Fibroblast of the conjunctiva (primary cell): ENCODE measurements at regions not wholly inside any gene's neighbourhood (a gene's known extent, or its start where the extent isn't known, plus 50 kb on each side); places are given as distances from the start of the nearest gene placed in this dataset.
A peak's percentile ranks its signal among the peaks of the same experiment; 100 is the strongest.

Source experiments
- DNase-seq: peaks from one replicate; pipeline ENCODE4 v3.0.0-alpha.2; 2010; ENCODE audit warnings: low read depth

- no peak for DNase-seq
Measured at GRCh38 chr15:58235961-58236360, 97.8 kb downstream of the AQP9 start.

GRCh38 chr15:58240191-58240932 lies 102.2 kb downstream of the AQP9 start:
- no peak for DNase-seq

DNA sequence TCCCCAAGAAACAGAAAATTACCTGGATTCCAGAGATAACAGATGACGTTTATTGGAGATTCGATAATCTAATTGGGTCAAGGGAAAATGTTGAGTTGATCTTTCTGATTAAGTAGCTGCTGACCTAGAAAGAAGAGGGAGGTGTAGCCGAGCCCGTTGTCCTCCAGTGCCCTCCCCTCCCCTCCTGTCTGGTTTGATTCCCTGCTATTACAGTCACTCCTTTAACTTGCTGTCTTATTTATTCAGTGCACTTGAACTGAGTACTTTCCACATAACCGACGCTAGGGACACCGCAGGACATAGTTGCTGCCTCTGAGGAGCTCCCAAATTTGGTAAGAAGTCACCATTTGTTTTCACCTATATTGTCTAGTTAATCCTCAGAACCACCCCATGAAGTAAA lies 103.7 kb downstream of the AQP9 start:
- DNase-seq: no peak

DNA sequence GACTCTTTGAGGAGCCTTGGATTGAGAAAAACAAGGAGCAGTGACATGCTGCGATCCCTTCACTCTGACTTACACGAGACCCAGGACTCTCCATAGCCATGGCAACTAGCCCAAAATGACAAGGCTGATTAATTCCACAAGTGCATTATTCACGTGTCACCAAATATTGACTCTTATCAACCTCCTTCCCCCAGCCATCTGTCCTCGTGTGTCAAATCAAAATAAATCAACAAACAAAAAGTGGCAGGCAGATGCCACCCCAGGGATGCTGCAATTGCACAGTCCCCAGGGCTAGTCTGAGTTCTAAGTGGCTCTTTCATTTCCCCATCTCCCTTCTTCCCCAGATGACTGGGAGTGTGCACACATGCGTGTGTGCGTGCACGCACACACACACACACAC lies 104.9 kb downstream of the AQP9 start:
- no peak for DNase-seq

DNA sequence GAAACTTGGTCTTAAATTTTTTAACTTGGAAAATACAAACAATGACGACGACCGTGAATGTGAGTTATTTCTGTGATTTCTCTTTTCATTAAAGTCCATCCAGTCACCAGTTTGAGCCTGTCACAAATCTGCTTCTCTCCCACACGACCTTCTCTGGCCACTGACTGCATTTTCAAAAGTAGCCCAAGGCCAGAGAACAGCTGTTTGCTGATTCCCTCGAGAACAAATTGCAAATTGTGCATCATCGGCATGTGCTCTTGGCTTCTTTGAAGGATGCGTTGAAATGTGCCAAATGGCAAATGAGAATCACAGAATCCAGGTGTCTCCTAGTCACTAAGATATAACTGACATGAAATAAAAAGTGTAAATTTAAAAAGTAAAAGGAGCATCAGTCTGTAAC lies 106.4 kb downstream of the AQP9 start:
- DNase-seq: no peak

DNA sequence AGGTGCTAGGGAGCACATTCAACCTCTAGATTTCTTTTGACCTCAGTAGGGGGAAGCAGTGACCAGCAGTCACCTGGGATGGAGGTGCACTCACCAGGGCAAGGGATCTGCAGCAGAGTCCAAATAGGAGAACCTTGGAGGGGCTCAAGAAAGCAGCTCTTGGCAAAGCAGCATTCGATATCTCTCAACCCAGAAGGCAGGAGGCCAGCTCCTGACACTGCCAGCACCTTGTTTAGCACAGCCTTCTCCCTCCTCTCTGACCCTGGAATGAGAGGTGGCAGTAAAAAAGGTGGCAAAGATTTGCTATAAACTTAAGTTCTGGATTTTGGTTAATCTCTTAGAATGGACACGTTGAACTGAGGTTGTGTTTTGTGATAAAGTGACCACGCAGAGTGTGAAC lies 107.9 kb downstream of the AQP9 start:
- DNase-seq: no peak

GRCh38 chr15:58247855-58248842 lies 110.0 kb downstream of the AQP9 start:
- peak; percentile 20 for DNase-seq

- DNase-seq: no peak
Measured at GRCh38 chr15:58249646-58250312, 111.6 kb downstream of the AQP9 start.

DNA sequence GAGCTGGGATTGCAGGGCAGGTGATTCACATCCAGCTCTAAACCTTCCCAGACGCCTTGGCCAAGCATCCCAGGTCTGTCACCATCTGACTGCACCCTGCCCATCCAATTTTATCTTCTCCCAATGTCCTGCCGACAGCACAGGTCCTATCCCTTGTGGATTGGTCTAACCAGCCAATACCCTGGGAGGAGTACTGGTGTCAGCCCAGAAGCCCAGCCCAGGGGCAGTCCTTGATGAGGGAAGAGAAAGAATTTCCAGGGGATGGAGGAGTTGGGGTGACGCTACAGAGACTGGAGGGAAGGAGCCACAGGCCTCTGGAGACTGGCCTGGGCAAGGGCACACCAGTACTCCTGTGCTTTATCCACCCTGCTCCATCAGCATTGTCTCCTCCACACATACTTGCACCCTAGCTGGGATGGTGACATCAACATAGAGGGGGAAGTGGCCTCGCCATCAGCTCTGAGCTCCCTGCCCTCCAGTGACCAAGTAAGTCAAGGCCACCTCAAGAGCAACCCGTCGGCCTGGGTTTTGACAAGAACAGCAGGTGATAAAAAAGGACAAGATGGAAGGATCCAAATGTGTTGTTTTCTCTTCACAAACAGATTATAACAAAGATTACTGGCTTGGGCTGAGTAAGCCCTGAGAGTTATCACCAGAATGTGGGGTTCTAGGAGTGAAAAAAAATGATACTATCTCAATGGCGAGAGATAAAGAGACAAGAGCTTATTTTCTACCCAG lies 114.6 kb downstream of the AQP9 start:
- DNase-seq: no peak

- DNase-seq: no peak
Measured at GRCh38 chr15:58257776-58258325, 119.7 kb downstream of the AQP9 start.

DNA sequence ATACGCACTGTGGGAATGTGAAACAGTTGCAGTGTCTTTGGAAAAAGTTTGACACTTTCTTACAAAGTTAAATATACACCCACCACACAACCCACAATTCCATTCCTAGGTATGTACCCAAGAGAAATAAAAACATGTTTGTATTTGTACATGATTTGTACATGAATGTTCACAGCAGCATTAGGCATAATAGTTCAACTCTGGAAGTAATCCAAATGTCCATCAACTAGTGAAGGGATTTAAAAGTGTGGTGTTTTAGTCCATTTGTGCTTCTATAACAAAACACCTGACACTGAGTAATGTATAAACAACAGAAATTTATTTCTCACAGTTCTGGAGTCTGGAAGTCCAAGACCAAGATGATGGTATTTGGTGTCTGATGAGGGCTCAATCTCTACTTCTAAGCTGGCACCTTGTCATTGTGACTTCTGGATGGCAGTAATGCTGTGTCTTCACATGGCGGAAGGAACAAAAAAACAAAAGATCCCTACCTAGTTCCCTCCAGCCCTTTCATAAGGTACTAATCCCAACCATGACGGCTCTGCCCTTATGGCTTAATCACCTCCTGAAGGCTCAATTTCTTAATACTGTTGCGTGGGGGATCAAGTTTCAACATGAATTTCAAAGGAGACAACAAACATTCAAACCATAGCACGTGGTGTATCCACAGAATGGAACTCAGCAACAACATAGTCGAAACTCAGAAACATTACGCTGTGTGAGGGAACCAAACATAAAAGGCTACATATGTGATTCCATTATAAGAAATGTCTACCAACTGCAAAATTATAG lies 120.5 kb downstream of the AQP9 start:
- no peak for DNase-seq

- DNase-seq: no peak
Measured at GRCh38 chr15:58260205-58260724, 122.1 kb downstream of the AQP9 start.

DNA sequence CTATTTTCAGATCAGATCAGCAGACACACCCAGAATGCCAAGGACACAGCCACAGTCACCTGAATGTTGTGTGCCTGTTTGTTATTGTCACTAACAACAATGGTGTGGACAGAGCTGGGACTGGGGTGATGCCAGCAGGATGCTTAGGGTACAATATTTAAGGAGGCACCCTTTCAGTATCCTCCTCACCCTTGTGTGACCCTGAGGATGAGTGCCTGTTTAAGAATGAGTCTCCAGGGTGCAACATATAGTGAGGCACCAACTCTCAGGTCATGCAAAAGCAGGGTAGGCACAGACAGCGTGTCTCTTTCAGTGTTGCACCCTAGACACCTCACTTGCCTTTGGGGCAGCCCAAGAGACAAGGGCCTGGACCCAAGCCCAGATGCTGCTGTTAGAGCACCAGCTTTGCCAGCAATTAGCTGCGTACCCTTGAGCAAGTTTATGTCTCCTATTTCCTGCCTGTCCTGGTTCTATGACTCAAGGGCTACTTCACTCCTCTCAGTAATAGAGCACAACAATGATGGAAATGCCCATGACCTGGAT lies 122.6 kb downstream of the AQP9 start:
- peak; percentile 26 for DNase-seq

- no peak for DNase-seq
Measured at GRCh38 chr15:58261368-58261767, 123.2 kb downstream of the AQP9 start.

- DNase-seq: no peak
Measured at GRCh38 chr15:58264053-58264971, 126.1 kb downstream of the AQP9 start.

DNA sequence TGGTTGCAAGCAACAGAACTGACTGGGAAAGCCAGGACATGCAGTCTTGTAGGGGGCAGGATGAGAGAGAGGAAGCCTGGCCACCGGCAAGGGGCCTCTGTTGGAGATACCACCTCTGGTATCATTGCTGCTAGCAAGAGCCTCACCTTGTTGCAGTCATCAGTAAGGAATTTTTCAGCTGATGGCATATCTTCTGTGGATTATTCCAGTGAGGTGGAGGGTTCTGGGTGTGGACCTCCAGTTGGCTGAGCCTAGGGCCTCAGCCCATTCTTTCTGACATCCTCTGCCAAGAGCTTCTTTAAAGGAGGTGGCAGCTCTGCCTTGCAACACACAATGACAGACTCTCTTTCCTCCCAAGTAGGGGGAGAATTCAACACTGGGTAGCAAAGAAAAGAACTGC lies 128.9 kb downstream of the AQP9 start:
- DNase-seq: no peak

GRCh38 chr15:58268746-58269267 lies 130.6 kb downstream of the AQP9 start:
- DNase-seq: no peak

DNA sequence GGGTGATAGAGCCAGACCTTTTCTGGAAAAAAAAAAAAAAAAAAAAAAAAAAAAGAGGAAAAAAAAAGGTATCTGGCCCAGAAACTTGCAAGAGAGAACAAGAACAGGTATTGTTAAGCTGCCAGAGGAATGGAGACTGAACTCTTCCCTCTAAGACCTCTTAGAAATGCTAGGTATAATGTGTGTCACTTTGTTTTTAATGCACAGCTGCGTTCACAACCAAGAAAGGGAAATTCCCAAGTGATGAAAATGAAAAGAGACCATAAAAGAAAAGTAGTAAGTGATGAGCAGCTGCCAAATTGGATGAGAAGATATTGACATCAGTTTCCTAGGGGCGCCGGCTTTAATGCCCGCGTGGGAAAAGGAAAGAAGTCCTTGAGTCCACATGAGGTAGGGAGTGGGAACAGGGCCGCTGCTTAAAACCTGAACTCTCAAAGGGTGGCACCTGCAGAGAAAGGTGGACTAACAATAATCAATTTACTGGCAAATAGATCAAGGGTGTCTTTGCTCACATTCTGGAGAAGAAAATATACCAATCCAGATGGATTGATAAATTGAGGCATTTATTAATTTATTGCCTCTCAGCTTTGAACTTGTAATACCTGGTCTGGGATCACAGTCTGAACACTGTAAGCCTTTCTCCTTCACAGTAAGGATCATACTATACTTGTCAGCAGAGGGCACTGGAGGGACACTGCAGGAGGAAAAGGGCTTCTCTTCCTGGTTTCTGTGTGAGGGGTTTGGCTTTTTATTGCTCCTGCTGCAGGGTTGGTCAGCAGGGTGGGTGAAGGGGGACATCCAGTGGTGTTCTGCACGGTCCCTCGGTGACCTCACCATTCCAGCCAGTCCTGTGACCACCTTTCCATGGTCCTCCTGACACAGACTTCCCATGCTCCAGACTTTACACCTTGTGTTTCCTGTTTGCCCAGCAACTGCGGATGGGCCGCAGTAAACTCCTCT lies 131.6 kb downstream of the AQP9 start:
- DNase-seq: peak; percentile 46
